ENCODE measurements at regions not wholly inside any gene's neighbourhood (a gene's known extent, or its start where the extent isn't known, plus 50 kb on each side); places are given as distances from the start of the nearest gene placed in this dataset.

DNA sequence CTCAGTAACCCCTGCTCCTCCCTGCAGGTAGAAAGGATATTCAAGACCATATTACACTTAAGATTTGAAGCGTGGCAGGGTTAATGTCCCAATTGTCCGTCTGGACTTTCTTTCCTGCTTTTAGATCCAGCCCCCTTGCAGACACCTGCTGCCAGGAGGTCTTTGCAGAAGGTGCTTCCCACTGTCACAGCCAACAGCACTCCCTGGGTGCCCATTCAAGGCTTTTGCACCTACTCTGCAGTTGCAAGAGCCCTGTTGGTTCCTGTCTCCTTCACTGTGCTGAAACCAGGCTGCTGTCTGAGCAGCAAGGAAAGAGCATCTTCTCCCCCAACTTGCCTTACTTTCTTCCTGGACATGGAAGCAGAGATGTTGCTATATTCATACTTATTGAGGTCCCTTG is 1043.0 kb upstream of the POU3F3 start:
- Histone ChIP-seq H3K4me1 (no peaks in the 10 kb centered on the region), H3K4me3 (no peak overlapping the region), H3K27ac (no peak overlapping the region), H3K9me3 (no peaks in the 10 kb centered on the region), H3K36me3 (no peaks in the 10 kb centered on the region), H3K27me3 (no peaks in the 10 kb centered on the region)
- DNase-seq, result no peak
- TF ChIP-seq POLR2A (IDR thresholded peaks at IDR 0.05), result no peak
- TF ChIP-seq, protein P1, sequence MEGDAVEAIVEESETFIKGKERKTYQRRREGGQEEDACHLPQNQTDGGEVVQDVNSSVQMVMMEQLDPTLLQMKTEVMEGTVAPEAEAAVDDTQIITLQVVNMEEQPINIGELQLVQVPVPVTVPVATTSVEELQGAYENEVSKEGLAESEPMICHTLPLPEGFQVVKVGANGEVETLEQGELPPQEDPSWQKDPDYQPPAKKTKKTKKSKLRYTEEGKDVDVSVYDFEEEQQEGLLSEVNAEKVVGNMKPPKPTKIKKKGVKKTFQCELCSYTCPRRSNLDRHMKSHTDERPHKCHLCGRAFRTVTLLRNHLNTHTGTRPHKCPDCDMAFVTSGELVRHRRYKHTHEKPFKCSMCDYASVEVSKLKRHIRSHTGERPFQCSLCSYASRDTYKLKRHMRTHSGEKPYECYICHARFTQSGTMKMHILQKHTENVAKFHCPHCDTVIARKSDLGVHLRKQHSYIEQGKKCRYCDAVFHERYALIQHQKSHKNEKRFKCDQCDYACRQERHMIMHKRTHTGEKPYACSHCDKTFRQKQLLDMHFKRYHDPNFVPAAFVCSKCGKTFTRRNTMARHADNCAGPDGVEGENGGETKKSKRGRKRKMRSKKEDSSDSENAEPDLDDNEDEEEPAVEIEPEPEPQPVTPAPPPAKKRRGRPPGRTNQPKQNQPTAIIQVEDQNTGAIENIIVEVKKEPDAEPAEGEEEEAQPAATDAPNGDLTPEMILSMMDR (IDR thresholded peaks at IDR 0.05), result no peak

DNA sequence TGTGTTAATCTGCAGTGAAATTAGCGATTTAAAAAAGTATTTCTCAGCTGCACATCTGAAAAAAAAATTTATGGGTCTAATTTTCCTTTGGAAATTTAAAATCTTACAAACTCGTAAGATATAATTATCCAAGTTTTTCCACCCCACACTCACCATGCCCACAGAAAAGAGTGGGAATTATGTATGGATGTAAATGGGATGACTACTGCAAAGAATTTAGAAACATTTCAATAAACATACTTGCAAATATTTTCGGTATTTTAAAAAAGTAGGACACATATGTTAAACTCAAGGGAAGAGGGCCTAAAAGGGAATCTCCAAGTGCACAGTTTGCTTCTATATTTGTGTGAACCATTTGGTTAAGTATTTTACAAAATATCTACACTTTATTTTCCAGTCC is 1039.9 kb upstream of the POU3F3 start:
- DNase-seq, result no peak
- H3K4me1 ChIP-seq, result no peaks in the 10 kb centered on the region
- H3K4me3 ChIP-seq, result no peak overlapping the region
- TF ChIP-seq, protein P1 (IDR thresholded peaks at IDR 0.05), result no peak
- no peak for TF ChIP-seq POLR2A (IDR thresholded peaks at IDR 0.05)
- no peaks in the 10 kb centered on the region for H3K36me3 ChIP-seq
- H3K27me3 ChIP-seq, result no peaks in the 10 kb centered on the region
- H3K27ac ChIP-seq, result no peak overlapping the region
- H3K9me3 ChIP-seq, result no peaks in the 10 kb centered on the region

DNA sequence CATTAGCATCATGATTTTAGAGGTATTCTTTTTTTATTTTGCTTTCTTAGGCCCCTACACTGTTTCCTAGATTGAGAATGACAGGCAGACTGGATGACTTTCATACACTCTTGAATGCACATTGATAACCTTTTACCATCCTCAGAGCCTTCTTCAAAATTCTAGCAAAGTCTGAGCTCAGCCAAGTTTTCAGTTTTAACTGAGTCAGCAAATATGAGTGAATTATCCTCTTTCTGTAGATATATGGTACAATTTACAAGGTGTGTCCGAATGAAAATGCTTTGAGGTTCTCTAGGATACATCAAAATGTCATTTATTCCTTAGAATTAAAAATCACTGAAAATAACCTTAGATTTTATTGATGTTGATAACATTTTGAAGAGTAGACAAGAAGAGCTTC is 1038.2 kb upstream of the POU3F3 start:
- no peaks in the 10 kb centered on the region for H3K9me3 ChIP-seq
- no peak for TF ChIP-seq POLR2A (IDR thresholded peaks at IDR 0.05)
- TF ChIP-seq, protein P1 (IDR thresholded peaks at IDR 0.05), result no peak

DNA sequence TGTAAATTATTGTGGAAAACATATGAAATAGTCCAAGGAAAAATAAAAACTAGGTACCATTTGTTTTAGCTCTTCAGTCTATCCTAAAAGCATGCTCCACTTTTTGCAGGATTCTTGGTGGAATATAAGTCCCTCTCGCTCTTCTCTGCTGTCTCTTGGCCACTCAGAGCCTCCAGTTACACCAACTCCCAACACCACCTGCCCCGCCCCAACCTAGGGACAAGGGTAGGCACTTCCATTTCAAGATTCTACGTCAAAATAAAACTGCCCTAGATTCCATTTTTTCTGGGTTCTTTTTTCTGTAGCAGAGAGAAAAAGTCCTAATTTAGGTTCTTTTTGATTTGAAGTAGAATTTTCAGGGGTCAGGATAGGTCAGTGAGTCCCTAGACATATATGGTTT is 1036.2 kb upstream of the POU3F3 start:
- no peaks in the 10 kb centered on the region for H3K9me3 ChIP-seq
- TF ChIP-seq, protein P1 (IDR thresholded peaks at IDR 0.05), result no peak
- DNase-seq, result no peak
- H3K36me3 ChIP-seq, result no peaks in the 10 kb centered on the region
- no peak overlapping the region for H3K27ac ChIP-seq
- H3K27me3 ChIP-seq, result no peaks in the 10 kb centered on the region
- H3K4me1 ChIP-seq, result no peaks in the 10 kb centered on the region
- no peak overlapping the region for H3K4me3 ChIP-seq

More for the DNA sequence above, 1038.2 kb upstream of the POU3F3 start:
- DNase-seq, result no peak
- no peaks in the 10 kb centered on the region for H3K4me1 ChIP-seq
- H3K27me3 ChIP-seq, result no peaks in the 10 kb centered on the region
- no peak overlapping the region for H3K4me3 ChIP-seq
- no peak overlapping the region for H3K27ac ChIP-seq
- no peaks in the 10 kb centered on the region for H3K36me3 ChIP-seq

DNA sequence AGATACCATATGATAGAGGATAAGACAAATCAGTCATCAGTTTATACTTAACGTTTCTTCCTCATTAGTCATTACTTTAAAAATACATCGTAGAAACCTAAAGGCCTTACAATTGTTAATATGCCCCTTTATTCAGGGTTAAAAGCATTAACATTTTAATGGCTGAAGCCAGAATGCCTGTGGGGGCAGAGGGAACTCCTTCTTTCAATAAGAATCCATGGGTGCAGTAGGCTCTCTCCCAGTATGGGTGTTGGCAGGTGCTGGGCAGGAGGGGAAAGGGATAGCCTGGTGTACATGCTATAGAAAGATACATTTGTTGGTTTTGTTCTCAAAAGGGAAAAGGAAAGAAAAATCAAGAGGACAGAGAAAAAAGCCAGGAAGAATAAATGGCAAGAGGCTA is 1035.7 kb upstream of the POU3F3 start:
- no peaks in the 10 kb centered on the region for H3K9me3 ChIP-seq
- H3K36me3 ChIP-seq, result no peaks in the 10 kb centered on the region
- H3K4me3 ChIP-seq, result no peak overlapping the region
- no peaks in the 10 kb centered on the region for H3K27me3 ChIP-seq
- no peaks in the 10 kb centered on the region for H3K4me1 ChIP-seq
- no peak for DNase-seq
- H3K27ac ChIP-seq, result no peak overlapping the region
- no peak for TF ChIP-seq POLR2A (IDR thresholded peaks at IDR 0.05)
- TF ChIP-seq, protein P1 (IDR thresholded peaks at IDR 0.05), result no peak

DNA sequence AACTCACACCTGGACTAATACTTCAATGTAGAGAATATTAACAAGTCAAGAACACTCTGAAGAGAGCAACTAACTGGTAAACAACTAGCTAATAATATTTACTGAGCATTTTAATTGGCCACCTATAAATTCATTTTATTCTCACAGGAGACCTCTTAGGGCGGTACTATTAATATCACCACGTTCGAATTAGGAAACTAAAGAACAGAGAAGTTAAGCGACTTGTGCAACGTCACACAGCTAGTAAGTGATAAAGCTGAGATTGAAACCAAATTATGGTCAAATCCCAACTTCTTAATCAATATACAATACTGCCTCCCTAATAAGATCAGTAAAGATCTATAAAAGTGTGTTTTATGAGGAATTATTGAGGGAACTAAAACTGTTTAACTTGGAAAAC is 1034.3 kb upstream of the POU3F3 start:
- H3K27ac ChIP-seq, result no peak overlapping the region
- no peak for DNase-seq
- TF ChIP-seq, protein P1 (IDR thresholded peaks at IDR 0.05), result no peak
- TF ChIP-seq POLR2A (IDR thresholded peaks at IDR 0.05), result no peak
- H3K9me3 ChIP-seq, result no peaks in the 10 kb centered on the region
- no peaks in the 10 kb centered on the region for H3K36me3 ChIP-seq
- H3K4me1 ChIP-seq, result no peaks in the 10 kb centered on the region
- H3K4me3 ChIP-seq, result no peak overlapping the region
- H3K27me3 ChIP-seq, result no peaks in the 10 kb centered on the region

Measured in Peyer's patch (tissue), 4 donors.